GM10266 (cell line): ENCODE measurements at regions not wholly inside any gene's neighbourhood (a gene's known extent, or its start where the extent isn't known, plus 50 kb on each side); places are given as distances from the start of the nearest gene placed in this dataset.

Experiments used
- DNase-seq: peaks from one replicate; pipeline ENCODE4 v3.0.0; 2012; ENCODE audit errors: extremely low spot score
- TF ChIP-seq, protein P1 (sequence below): IDR thresholded peaks from 2 replicates; pipeline ENCODE4 v1.5.1; 2012; ENCODE audit warnings: mild to moderate bottlenecking, low read depth; ENCODE audit not compliant: control insufficient read depth, insufficient read depth; ENCODE audit errors: missing control alignments

DNA sequence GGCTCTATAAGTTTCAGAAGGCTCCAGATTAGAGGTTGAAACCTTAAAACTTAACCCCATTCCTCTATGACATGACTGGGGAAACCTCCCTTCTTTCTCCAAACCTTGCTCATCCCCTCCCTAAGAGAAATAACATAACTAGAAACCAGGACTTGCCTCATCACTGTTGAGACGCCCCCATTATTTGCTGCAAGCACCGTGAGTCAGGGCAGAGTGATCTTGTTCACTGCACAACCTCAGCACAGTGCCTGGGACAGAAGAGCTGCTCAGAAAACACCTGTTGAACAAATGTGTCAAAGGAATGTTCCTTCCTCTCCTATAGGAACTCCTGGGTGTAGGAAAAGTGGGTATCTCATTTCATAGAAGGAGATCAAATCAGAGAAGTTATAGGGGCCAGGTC lies 132.7 kb upstream of the CTAGE1 start:
- TF ChIP-seq, protein P1, sequence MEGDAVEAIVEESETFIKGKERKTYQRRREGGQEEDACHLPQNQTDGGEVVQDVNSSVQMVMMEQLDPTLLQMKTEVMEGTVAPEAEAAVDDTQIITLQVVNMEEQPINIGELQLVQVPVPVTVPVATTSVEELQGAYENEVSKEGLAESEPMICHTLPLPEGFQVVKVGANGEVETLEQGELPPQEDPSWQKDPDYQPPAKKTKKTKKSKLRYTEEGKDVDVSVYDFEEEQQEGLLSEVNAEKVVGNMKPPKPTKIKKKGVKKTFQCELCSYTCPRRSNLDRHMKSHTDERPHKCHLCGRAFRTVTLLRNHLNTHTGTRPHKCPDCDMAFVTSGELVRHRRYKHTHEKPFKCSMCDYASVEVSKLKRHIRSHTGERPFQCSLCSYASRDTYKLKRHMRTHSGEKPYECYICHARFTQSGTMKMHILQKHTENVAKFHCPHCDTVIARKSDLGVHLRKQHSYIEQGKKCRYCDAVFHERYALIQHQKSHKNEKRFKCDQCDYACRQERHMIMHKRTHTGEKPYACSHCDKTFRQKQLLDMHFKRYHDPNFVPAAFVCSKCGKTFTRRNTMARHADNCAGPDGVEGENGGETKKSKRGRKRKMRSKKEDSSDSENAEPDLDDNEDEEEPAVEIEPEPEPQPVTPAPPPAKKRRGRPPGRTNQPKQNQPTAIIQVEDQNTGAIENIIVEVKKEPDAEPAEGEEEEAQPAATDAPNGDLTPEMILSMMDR: no peak
- no peak for DNase-seq

DNA sequence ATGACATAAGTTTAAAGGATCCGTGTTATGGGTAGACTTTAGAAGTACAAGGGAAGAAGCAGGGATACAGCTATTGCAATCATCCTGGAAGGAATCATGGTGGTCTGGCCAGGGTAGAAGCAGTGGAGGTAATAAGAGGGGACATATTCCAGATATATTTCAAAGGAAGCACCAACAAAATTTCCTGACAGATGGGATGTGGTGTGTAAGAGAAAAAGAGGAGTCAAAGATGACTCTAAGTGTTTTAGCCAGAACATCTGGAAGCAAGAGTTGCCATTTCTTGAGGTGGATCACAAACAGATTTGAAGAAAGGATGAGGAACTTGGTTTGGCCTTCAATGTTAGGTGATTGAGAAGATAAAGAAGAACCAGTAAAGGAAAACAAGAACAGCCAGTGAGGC lies 133.1 kb upstream of the CTAGE1 start:
- TF ChIP-seq, protein P1: no peak
- no peak for DNase-seq

DNA sequence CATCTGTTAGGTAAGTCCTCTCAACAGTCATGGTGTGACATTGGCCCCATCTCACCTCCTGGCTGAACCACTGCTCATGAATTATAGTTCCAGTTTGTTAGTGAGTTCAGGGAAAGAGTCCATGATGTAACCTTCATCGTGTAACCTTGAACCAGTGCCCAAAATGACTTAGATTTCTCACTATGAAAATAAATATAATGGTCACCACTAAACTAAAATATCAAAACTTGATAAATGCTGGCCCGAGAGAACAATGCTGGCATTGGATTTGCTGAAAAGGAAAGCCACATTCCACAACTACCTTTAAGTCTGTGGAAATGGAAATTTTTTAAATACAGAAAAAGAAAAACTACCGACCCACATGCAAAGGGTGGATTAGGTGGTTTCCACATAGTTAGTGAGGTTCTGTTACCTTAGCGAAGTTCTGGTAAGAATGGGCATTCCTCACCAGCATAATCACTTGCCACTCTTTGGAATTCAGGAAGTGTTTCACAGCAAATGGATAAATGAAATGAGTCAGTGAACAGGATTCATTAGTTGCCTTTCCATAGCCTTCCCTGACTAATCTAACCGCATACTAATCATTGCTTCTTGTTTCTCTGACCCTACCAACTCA lies 133.9 kb upstream of the CTAGE1 start:
- DNase-seq: no peak
- TF ChIP-seq, protein P1: no peak

DNA sequence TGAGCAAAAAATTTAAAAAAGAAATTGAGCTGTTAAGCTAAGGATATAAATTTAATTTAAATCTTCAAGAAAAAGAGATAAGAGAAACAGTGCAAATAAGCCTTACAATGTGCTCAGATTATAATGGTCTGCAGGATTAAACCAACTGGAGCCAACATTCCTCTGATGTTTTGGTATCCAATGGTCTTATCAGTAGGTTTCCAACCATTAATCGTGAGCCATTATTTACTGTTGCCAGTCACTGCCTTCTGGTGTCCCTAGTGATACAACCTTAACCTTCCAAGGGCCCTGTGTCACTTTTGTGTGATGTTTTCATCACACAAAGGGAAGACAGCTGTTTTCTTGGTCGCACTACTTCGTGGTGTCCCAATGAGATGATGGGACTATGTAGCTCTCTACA lies 134.5 kb upstream of the CTAGE1 start:
- DNase-seq: no peak
- TF ChIP-seq, protein P1: no peak

DNA sequence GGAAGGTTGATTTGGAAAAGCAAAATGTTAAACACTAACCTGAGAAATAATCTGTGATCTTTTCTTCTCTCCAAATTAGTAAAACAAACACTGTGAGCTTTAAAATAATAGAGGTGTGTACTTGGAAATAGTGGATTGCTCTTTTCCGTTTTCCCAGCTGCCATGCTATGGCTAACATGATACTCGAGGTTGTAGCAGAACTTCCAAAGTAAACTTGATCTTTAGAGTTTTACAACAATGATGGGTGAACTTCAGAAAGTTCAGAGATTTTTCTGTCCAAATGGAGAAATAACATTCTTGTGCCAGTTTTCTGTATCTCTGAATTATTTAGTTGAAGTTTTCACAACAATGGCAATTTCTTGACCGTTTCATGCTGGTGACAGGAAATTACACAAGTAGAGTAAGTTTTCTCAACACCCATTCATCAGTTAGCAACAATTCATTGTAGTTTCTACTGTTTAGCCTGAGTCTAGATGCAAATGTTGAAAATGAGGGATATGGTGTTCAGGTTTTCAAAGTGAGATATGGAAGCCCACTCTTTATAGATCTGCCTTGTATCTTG lies 135.3 kb upstream of the CTAGE1 start:
- no peak for DNase-seq
- TF ChIP-seq, protein P1: no peak

DNA sequence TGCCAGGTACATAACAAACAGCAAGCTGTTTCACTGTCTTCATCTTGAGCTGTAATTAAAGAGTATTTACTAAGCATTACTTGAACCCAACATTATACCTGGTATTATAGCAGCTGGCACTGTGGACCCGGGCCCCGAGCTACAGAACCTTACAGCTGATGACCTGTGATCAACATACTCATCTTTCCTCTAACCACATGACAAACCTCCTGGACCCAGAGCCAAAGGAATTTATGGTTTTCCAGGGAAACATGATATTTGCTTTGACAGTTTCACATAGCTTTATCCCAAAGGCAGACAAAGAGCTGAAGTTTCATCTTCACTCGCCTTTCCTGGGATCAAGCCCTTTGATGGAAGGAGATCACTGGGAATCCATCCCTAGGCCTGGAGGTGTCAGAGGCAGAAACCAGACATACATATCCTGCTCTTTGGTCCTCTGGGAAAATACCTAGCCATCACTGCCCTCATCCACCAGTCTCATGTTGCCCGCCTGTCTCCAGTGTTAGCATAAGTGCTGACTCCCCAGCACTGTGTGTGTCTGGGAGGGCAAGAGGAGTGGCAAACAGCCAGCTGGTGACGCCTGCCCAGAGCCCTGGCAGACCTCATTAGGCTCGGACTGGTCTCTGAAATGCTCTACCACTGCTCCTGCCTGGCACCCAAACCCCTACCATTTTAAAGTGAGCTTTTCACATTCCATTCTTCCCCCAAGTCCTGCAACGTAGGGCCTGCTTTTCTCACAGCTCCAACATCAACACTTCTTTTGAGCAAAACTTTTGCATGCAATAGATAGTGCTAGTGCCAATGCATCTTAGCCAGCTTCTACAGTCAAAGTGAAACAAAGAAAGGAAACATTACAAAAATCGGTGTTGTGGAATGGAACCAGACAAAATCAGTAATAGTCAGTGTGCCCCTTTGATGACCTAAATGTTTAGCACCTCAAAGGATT lies 138.8 kb upstream of the CTAGE1 start:
- TF ChIP-seq, protein P1: no peak
- DNase-seq: no peak
